ENCODE measurements at regions not wholly inside any gene's neighbourhood (a gene's known extent, or its start where the extent isn't known, plus 50 kb on each side); places are given as distances from the start of the nearest gene placed in this dataset.

GRCh38 chr6:10230531-10230930, 184.3 kb downstream of the TFAP2A start:
- TF ChIP-seq JUND (IDR thresholded peaks at IDR 0.05) (no peak), CTCF (IDR thresholded peaks at IDR 0.05; ENCODE audit: low read depth, low read length, missing input control) (no peak), FOXA1 (IDR thresholded peaks at IDR 0.05) (no peak), TAF1 (conservative IDR thresholded peaks at IDR 0.05) (no peak), NR2F2 (IDR thresholded peaks at IDR 0.05) (no peak), HNF4A (conservative IDR thresholded peaks at IDR 0.05) (no peak), RAD21 (IDR thresholded peaks at IDR 0.05) (no peak)
- TF ChIP-seq, protein P1, sequence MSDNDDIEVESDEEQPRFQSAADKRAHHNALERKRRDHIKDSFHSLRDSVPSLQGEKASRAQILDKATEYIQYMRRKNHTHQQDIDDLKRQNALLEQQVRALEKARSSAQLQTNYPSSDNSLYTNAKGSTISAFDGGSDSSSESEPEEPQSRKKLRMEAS (IDR thresholded peaks at IDR 0.05) = no peak
- TF ChIP-seq, protein P2, sequence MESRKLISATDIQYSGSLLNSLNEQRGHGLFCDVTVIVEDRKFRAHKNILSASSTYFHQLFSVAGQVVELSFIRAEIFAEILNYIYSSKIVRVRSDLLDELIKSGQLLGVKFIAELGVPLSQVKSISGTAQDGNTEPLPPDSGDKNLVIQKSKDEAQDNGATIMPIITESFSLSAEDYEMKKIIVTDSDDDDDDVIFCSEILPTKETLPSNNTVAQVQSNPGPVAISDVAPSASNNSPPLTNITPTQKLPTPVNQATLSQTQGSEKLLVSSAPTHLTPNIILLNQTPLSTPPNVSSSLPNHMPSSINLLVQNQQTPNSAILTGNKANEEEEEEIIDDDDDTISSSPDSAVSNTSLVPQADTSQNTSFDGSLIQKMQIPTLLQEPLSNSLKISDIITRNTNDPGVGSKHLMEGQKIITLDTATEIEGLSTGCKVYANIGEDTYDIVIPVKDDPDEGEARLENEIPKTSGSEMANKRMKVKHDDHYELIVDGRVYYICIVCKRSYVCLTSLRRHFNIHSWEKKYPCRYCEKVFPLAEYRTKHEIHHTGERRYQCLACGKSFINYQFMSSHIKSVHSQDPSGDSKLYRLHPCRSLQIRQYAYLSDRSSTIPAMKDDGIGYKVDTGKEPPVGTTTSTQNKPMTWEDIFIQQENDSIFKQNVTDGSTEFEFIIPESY (IDR thresholded peaks at IDR 0.05) = no peak
- TF ChIP-seq, protein P3, sequence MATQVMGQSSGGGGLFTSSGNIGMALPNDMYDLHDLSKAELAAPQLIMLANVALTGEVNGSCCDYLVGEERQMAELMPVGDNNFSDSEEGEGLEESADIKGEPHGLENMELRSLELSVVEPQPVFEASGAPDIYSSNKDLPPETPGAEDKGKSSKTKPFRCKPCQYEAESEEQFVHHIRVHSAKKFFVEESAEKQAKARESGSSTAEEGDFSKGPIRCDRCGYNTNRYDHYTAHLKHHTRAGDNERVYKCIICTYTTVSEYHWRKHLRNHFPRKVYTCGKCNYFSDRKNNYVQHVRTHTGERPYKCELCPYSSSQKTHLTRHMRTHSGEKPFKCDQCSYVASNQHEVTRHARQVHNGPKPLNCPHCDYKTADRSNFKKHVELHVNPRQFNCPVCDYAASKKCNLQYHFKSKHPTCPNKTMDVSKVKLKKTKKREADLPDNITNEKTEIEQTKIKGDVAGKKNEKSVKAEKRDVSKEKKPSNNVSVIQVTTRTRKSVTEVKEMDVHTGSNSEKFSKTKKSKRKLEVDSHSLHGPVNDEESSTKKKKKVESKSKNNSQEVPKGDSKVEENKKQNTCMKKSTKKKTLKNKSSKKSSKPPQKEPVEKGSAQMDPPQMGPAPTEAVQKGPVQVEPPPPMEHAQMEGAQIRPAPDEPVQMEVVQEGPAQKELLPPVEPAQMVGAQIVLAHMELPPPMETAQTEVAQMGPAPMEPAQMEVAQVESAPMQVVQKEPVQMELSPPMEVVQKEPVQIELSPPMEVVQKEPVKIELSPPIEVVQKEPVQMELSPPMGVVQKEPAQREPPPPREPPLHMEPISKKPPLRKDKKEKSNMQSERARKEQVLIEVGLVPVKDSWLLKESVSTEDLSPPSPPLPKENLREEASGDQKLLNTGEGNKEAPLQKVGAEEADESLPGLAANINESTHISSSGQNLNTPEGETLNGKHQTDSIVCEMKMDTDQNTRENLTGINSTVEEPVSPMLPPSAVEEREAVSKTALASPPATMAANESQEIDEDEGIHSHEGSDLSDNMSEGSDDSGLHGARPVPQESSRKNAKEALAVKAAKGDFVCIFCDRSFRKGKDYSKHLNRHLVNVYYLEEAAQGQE (IDR thresholded peaks at IDR 0.05) = no peak

All from liver (tissue), 3 donors.